ENCODE measurements at regions not wholly inside any gene's neighbourhood (a gene's known extent, or its start where the extent isn't known, plus 50 kb on each side); places are given as distances from the start of the nearest gene placed in this dataset.

- no peak overlapping the region for H3K4me3 ChIP-seq (ENCODE audit: low read depth, poor library complexity, severe bottlenecking)
- 76 to 77% methylated on average over 3 of the region's 3 CpGs for WGBS, 2 donors
- intact Hi-C loops (cut with DNase I; ENCODE audit: low total_unique reads) = no loop called here
- no peak for DNase-seq (ENCODE audit: low spot score in 2 of 2)
- no peak for TF ChIP-seq CTCF (IDR thresholded peaks at IDR 0.05)
- TF ChIP-seq POLR2A (IDR thresholded peaks at IDR 0.05) = no peak
These were observed 159.9 kb upstream of the TMEFF2 start for GRCh38 chr2:192354512-192355244.

GRCh38 chr2:192347542-192347941, 152.8 kb upstream of the TMEFF2 start:
- intact Hi-C loops (cut with DNase I; ENCODE audit: low total_unique reads) = no loop called here
- H3K4me3 ChIP-seq (ENCODE audit: low read depth, poor library complexity, severe bottlenecking) = no peak overlapping the region
- no peak for TF ChIP-seq POLR2A (IDR thresholded peaks at IDR 0.05)
- TF ChIP-seq CTCF (IDR thresholded peaks at IDR 0.05) = no peak
- DNase-seq (ENCODE audit: low spot score in 2 of 2) = no peak
- 62 to 73% methylated on average over 3 of the region's 3 CpGs for WGBS, 2 donors

DNA sequence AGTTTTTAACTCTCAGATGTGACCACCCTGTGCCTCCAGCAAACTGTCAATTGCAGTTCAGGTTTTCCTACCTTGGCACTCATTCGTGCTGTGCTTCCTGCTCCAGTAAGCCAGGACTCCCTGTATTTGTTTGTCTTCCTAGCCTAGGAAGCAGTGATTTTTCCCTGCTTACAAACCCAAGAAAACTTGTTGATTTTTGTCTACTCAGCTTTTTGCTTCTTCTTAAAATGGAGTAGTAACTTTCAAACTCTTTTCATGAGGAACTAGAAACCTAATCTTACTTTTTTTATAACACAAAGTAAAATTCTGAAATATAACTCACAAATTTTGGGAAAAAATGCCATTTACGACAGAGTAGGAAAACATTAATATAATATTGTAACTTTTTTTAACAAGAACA, 150.6 kb upstream of the TMEFF2 start:
- TF ChIP-seq POLR2A (IDR thresholded peaks at IDR 0.05) (no peak), CTCF (IDR thresholded peaks at IDR 0.05) (no peak)
- 79% methylated on average over 2 of the region's 2 CpGs for WGBS, 2 donors
- H3K4me3 ChIP-seq (ENCODE audit: low read depth, poor library complexity, severe bottlenecking) = no peak overlapping the region
- no peak for DNase-seq (ENCODE audit: low spot score in 2 of 2)
- intact Hi-C loops (cut with DNase I; ENCODE audit: low total_unique reads) = no loop called here

- TF ChIP-seq POLR2A (IDR thresholded peaks at IDR 0.05) (no peak), CTCF (IDR thresholded peaks at IDR 0.05) (no peak)
- 85 to 88% methylated on average over 6 of the region's 6 CpGs for WGBS, 2 donors
- intact Hi-C loops (cut with DNase I; ENCODE audit: low total_unique reads) = no loop called here
- no peak overlapping the region for H3K4me3 ChIP-seq (ENCODE audit: low read depth, poor library complexity, severe bottlenecking)
- DNase-seq (ENCODE audit: low spot score in 2 of 2) = no peak
These were observed 138.9 kb upstream of the TMEFF2 start for GRCh38 chr2:192333642-192334041.

- DNase-seq (ENCODE audit: low spot score in 2 of 2) = no peak
- no peak overlapping the region for H3K4me3 ChIP-seq (ENCODE audit: low read depth, poor library complexity, severe bottlenecking)
- intact Hi-C loops (cut with DNase I; ENCODE audit: low total_unique reads) = no loop called here
- TF ChIP-seq CTCF (IDR thresholded peaks at IDR 0.05) (no peak), POLR2A (IDR thresholded peaks at IDR 0.05) (no peak)
- 77 to 85% methylated on average over 3 of the region's 3 CpGs for WGBS, 2 donors
These were observed 133.6 kb upstream of the TMEFF2 start for GRCh38 chr2:192328297-192328696.

DNA sequence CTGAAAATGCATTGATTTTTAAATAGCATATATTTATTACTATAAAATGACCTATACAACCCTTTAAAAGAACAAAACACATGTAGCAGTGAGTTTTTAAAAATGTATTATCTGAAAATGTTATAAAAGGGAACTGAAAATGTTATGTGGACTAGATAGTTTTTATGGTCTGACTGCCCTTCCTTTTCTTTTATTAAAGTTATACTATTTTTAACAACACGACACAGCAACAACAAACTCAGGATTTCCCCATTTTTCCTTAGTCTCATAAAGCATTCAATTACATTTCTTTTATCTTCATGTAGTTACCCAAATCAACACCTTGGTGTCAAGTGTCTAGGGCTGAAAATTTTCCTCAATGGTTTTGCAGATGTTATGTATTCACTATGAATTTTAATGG, 132.8 kb upstream of the TMEFF2 start:
- TF ChIP-seq CTCF (IDR thresholded peaks at IDR 0.05) = no peak
- TF ChIP-seq POLR2A (IDR thresholded peaks at IDR 0.05) = no peak
- intact Hi-C loops (cut with DNase I; ENCODE audit: low total_unique reads) = no loop called here
- H3K4me3 ChIP-seq (ENCODE audit: low read depth, poor library complexity, severe bottlenecking) = no peak overlapping the region
- no peak for DNase-seq (ENCODE audit: low spot score in 2 of 2)
- WGBS, 2 donors = 56 to 69% methylated on average over 1 of the region's 1 CpG

Data from lower leg skin (tissue), 4 donors.